ENCODE measurements at regions not wholly inside any gene's neighbourhood (a gene's known extent, or its start where the extent isn't known, plus 50 kb on each side); places are given as distances from the start of the nearest gene placed in this dataset.

DNA sequence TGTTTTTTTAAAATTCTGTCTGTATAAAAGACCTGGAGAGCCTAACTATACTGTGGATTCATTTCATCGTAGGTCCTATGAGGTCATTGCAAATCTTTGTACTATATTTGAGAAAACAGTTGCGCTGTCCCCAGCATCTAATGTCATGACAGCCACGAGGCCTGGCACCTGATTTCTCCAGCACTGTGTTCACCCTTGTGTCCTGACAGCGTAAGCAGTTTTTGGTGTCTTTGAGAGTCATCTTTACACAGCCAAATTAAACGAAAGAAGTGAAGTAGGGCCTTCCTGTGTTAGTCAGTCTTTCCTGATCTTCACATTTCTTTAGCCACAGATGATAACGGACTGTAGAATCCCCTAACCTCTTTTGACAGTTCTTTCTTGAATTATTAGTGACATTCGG, 70.6 kb upstream of the PHACTR2 start:
- H3K27me3 Mint-ChIP-seq: no peaks in the 10 kb centered on the region
- H3K4me3 Mint-ChIP-seq: no peak overlapping the region
- intact Hi-C loops (cut with micrococcal nuclease): no loop called here
- H3K9me3 Mint-ChIP-seq: no peaks in the 10 kb centered on the region
- H3K27ac Mint-ChIP-seq: no peak overlapping the region
- H3K4me1 Mint-ChIP-seq (ENCODE audit: low read depth): peaks cover 6% of the 10 kb centered on the region
- H3K36me3 Mint-ChIP-seq (ENCODE audit: low read depth): no peaks in the 10 kb centered on the region

DNA sequence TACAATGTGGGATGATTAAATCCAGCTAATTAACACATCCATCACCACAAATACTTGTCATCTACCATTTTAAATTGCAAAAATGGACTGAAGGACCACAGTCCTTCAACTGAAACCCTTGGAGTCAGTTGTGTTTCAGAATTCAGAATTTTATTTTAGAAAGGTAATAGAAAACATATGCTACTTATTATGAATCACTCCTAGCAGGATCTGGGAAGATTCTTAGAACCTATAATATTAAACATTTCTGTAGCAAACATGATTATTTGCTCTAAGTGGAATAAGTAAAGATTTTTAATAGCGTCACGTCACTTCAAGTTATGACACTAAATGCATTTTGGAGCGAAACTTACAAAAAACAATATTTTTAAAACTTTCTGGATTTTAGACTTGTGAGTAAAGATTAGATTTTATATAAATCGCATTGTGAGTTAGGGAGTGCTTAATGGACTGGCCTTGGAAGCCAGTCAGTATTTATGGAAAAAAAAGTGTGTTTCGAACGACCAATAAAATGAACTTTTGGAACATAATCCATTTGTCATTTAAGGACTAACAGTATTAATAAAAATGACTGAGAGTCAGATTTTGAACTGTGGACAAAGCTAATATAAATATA, 71.8 kb upstream of the PHACTR2 start:
- no peaks in the 10 kb centered on the region for H3K27me3 Mint-ChIP-seq
- H3K36me3 Mint-ChIP-seq (ENCODE audit: low read depth): no peaks in the 10 kb centered on the region
- H3K4me1 Mint-ChIP-seq (ENCODE audit: low read depth): no peaks in the 10 kb centered on the region
- no peak overlapping the region for H3K27ac Mint-ChIP-seq
- intact Hi-C loops (cut with micrococcal nuclease): no loop called here
- no peak overlapping the region for H3K4me3 Mint-ChIP-seq
- no peaks in the 10 kb centered on the region for H3K9me3 Mint-ChIP-seq

DNA sequence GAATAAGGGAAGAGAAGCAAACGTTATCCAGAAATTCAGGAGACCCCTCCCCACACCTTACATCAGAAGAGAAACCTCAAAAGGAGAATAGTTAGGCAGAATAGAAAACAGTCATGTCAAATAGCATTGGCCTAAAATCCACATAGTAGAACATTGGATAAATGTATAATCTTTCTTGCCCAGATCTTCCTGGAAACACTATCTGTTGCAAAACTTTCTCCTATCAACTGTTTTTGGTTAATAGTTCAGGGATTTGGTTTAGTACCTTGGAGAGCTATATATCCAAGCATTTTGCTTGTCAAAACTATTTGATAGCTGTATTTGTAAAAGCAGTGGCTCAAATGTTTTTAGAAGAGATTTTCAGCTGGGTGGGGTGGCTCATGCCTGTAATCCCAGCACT, 74.3 kb upstream of the PHACTR2 start:
- H3K36me3 Mint-ChIP-seq (ENCODE audit: low read depth): no peaks in the 10 kb centered on the region
- no peak overlapping the region for H3K27ac Mint-ChIP-seq

DNA sequence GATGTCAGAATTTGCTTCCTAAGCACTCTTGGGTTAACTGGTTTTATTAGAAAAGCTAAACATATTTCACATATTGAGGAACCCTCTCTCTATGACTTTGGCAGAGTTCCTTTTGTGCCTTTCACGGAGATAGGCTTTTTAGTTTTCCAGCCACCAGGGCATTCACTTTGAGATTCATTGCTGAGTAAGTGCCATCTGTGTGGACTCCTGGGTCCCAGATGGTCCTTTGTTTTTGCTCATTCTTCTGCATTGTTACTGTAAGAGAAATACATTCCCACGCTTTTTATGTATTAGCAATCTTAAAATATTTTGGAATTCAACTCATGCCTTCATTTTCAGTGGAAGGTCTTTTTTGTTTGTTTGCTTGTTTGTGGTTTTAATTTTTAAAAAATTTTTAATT, 76.3 kb upstream of the PHACTR2 start:
- intact Hi-C loops (cut with micrococcal nuclease): no loop called here
- Mint-ChIP-seq H3K4me1 (ENCODE audit: low read depth) (peaks cover 18% of the 10 kb centered on the region), H3K27ac (no peak overlapping the region)

More for the DNA sequence above, 74.3 kb upstream of the PHACTR2 start:
- intact Hi-C loops (cut with micrococcal nuclease): no loop called here
- Mint-ChIP-seq H3K27me3 (no peaks in the 10 kb centered on the region), H3K4me1 (ENCODE audit: low read depth) (peaks cover 4% of the 10 kb centered on the region), H3K4me3 (no peak overlapping the region), H3K9me3 (no peaks in the 10 kb centered on the region)

GRCh38 chr6:143600821-143601220, 76.9 kb upstream of the PHACTR2 start:
- Mint-ChIP-seq H3K9me3 (no peaks in the 10 kb centered on the region), H3K4me1 (ENCODE audit: low read depth) (peaks cover 18% of the 10 kb centered on the region), H3K27me3 (no peaks in the 10 kb centered on the region), H3K4me3 (no peak overlapping the region), H3K27ac (no peak overlapping the region), H3K36me3 (ENCODE audit: low read depth) (no peaks in the 10 kb centered on the region)
- intact Hi-C loops (cut with micrococcal nuclease): no loop called here

More for the DNA sequence above, 76.3 kb upstream of the PHACTR2 start:
- H3K27me3 Mint-ChIP-seq: no peaks in the 10 kb centered on the region
- no peak overlapping the region for H3K4me3 Mint-ChIP-seq
- H3K36me3 Mint-ChIP-seq (ENCODE audit: low read depth): no peaks in the 10 kb centered on the region
- no peaks in the 10 kb centered on the region for H3K9me3 Mint-ChIP-seq

DNA sequence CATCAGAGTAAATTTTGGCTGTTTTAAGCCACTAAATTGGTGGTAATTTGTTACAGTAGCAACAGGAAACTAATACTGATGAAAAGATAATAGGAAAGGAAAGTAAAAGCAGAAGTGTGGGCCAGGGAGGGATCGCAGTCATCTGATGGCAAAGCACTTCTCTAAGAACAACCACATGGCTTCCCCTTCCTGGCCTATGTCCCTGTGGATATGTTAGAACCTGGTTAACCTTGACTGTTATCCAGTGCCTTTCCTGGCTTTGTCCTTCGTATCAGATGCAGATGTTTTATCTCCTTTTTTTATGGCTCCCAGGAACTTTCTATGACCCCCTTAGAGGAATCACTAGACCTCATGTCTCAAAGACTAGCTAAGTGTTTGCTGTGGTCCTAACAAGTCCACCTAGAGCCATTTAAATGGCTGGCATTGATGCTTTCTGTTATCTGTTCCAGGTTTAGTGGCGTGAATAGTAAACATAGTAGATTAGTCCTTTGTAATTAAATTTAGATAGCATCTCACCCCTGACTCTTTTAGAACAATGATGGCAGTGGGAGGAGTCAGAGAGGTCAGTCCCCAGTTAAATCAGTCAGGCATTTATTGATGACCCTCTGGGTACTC, 79.2 kb upstream of the PHACTR2 start:
- no peaks in the 10 kb centered on the region for H3K9me3 Mint-ChIP-seq
- no peak overlapping the region for H3K27ac Mint-ChIP-seq
- H3K4me3 Mint-ChIP-seq: no peak overlapping the region
- H3K4me1 Mint-ChIP-seq (ENCODE audit: low read depth): peaks cover 18% of the 10 kb centered on the region
- H3K36me3 Mint-ChIP-seq (ENCODE audit: low read depth): no peaks in the 10 kb centered on the region
- H3K27me3 Mint-ChIP-seq: no peaks in the 10 kb centered on the region
- intact Hi-C loops (cut with micrococcal nuclease): no loop called here

DNA sequence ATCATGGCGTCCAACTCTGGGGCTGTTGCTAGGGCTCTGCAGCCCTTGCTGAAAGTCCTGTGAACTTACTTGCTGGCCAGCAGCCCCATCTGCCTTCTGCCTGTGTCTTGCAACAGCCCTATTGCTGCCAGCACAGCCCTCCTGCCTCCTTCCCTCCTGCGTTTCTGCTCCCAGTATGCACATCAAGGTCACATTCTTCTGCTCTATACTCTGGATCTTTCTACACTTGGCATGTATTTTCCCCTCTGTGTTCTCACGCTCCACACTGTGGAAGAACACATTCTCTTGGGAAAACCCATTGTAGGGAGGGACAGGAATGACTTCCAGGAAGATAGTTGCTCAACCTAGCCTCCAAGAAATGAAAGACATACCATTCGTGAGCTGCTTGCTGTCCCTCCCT, 80.9 kb upstream of the PHACTR2 start:
- Mint-ChIP-seq H3K9me3 (no peaks in the 10 kb centered on the region), H3K27ac (no peak overlapping the region), H3K4me3 (no peak overlapping the region), H3K27me3 (no peaks in the 10 kb centered on the region), H3K36me3 (ENCODE audit: low read depth) (peaks cover 2% of the 10 kb centered on the region), H3K4me1 (ENCODE audit: low read depth) (peaks cover 20% of the 10 kb centered on the region)
- intact Hi-C loops (cut with micrococcal nuclease): no loop called here

GRCh38 chr6:143595251-143596036, 82.3 kb upstream of the PHACTR2 start:
- Mint-ChIP-seq H3K27ac (no peak overlapping the region), H3K36me3 (ENCODE audit: low read depth) (peaks cover 11% of the 10 kb centered on the region), H3K27me3 (no peaks in the 10 kb centered on the region), H3K9me3 (no peaks in the 10 kb centered on the region), H3K4me1 (ENCODE audit: low read depth) (peaks cover 24% of the 10 kb centered on the region), H3K4me3 (no peak overlapping the region)
- intact Hi-C loops (cut with micrococcal nuclease): no loop called here

- H3K27ac Mint-ChIP-seq: no peak overlapping the region
- peaks cover 24% of the 10 kb centered on the region for H3K4me1 Mint-ChIP-seq (ENCODE audit: low read depth)
- no peaks in the 10 kb centered on the region for H3K27me3 Mint-ChIP-seq
- H3K36me3 Mint-ChIP-seq (ENCODE audit: low read depth): peaks cover 11% of the 10 kb centered on the region
- intact Hi-C loops (cut with micrococcal nuclease): no loop called here
- no peak overlapping the region for H3K4me3 Mint-ChIP-seq
- H3K9me3 Mint-ChIP-seq: peaks cover under 1% of the 10 kb centered on the region
Measured at GRCh38 chr6:143594647-143595046, 83.1 kb upstream of the PHACTR2 start.

GRCh38 chr6:143592335-143592734, 80.8 kb upstream of the FUCA2 start:
- no peak overlapping the region for H3K4me3 Mint-ChIP-seq
- no peak overlapping the region for H3K27ac Mint-ChIP-seq
- intact Hi-C loops (cut with micrococcal nuclease): no loop called here
- H3K9me3 Mint-ChIP-seq: peaks cover 16% of the 10 kb centered on the region
- H3K4me1 Mint-ChIP-seq (ENCODE audit: low read depth): peaks cover 16% of the 10 kb centered on the region
- peaks cover 18% of the 10 kb centered on the region for H3K36me3 Mint-ChIP-seq (ENCODE audit: low read depth)
- no peaks in the 10 kb centered on the region for H3K27me3 Mint-ChIP-seq

GRCh38 chr6:143591441-143591840, 79.9 kb upstream of the FUCA2 start:
- Mint-ChIP-seq H3K4me1 (ENCODE audit: low read depth) (peaks cover 11% of the 10 kb centered on the region), H3K27me3 (no peaks in the 10 kb centered on the region), H3K4me3 (no peak overlapping the region), H3K9me3 (peaks cover 16% of the 10 kb centered on the region), H3K36me3 (ENCODE audit: low read depth) (peaks cover 18% of the 10 kb centered on the region), H3K27ac (no peak overlapping the region)
- intact Hi-C loops (cut with micrococcal nuclease): no loop called here

DNA sequence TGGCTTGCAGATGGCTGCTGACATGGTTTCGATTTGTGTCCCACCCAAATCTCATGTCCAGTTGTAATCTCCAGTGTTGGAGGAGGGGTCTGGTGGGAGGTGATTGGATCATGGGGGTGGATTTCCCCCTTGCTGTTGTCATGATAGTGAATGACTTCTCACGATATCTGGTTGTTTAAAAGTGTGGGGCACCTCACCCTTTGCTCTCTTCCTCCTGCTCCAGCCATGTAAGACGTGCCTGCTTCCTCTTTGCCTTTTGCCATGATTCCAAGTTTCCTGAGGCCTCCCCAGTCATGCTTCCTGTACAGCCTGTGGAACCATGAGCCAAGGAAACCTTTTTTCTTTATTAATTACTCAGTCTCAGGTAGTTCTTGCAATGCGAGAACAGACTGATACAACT, 77.6 kb upstream of the FUCA2 start:
- Mint-ChIP-seq H3K27ac (no peak overlapping the region), H3K4me1 (ENCODE audit: low read depth) (peaks cover 11% of the 10 kb centered on the region), H3K27me3 (no peaks in the 10 kb centered on the region), H3K9me3 (peaks cover 16% of the 10 kb centered on the region), H3K4me3 (no peak overlapping the region), H3K36me3 (ENCODE audit: low read depth) (peaks cover 18% of the 10 kb centered on the region)
- intact Hi-C loops (cut with micrococcal nuclease): no loop called here

DNA sequence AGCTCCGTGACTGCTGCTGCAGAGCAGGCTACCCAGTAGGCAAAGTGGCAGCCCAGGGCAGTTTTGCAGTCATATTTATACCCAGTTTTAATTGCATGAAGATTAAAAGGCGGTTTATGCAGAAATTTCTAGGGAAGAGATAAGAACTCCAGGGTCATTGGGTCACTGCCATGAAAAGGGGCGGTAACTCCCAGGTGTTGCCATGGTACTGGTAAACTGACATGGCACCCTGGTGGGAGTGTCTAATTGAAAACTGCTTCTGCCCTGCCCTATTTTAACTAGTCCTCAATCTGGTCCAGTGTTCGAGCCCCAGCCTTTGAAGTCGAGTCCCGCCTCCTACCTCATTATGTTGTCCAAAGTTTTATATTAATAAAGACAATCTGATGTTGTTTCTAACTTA, 75.0 kb upstream of the FUCA2 start:
- no peak overlapping the region for H3K4me3 Mint-ChIP-seq
- intact Hi-C loops (cut with micrococcal nuclease): no loop called here
- H3K36me3 Mint-ChIP-seq (ENCODE audit: low read depth): peaks cover 13% of the 10 kb centered on the region
- H3K4me1 Mint-ChIP-seq (ENCODE audit: low read depth): peaks cover 5% of the 10 kb centered on the region
- H3K27me3 Mint-ChIP-seq: no peaks in the 10 kb centered on the region
- H3K9me3 Mint-ChIP-seq: peaks cover 16% of the 10 kb centered on the region
- no peak overlapping the region for H3K27ac Mint-ChIP-seq

GRCh38 chr6:143585716-143586115, 74.2 kb upstream of the FUCA2 start:
- H3K4me1 Mint-ChIP-seq (ENCODE audit: low read depth): peaks cover 10% of the 10 kb centered on the region
- no peak overlapping the region for H3K27ac Mint-ChIP-seq
- intact Hi-C loops (cut with micrococcal nuclease): no loop called here
- peaks cover 16% of the 10 kb centered on the region for H3K9me3 Mint-ChIP-seq
- H3K4me3 Mint-ChIP-seq: no peak overlapping the region
- H3K36me3 Mint-ChIP-seq (ENCODE audit: low read depth): peaks cover 7% of the 10 kb centered on the region
- H3K27me3 Mint-ChIP-seq: no peaks in the 10 kb centered on the region
